ENCODE measurements at regions not wholly inside any gene's neighbourhood (a gene's known extent, or its start where the extent isn't known, plus 50 kb on each side); places are given as distances from the start of the nearest gene placed in this dataset.

DNA sequence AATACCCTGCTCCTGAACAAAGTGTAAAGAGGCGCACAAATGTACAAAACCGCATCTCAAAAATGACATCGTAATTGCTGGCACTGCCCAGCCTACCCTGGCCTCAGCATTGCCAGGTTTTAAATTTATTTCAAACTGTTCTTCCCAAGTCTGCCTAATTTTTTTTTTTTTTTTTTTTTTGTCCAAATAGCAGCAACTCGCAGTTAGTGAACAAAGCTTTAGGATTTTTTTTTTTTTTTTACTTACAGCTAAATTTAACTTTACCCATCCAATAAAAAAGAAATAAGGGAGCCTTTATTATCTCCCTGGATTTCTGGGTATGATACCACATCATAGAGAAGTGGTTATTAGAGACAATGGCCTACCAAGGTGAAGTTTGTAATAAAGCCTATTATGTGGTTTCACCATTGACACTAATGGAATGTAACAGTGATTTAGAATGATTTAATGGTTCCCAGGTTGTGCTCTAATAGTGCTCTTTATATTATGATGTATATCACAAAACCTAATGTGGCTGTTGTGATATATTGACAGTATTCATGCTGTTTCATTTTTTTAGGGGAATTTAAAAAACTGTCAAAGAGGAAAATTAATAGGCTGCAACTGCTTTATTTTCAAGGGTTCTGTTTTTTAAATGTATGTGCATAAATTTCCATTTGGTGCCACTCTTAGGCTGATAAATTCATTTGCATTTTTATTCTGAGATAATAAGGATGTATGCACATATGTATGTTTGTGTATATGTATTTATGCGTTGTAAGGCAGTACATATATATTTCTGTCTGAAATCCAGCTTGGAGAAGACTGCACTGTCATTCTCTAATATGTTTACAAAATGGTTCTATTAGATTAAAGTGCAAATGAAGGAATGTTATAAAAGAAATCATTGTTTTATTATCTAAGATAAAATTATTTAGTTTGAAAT is 309.0 kb downstream of the TFEC start:
- no peak overlapping the region for H3K27ac Mint-ChIP-seq
- H3K4me1 Mint-ChIP-seq (ENCODE audit: low read depth) = no peaks in the 10 kb centered on the region
- H3K4me3 Mint-ChIP-seq (ENCODE audit: low read depth) = no peak overlapping the region
- DNase-seq (ENCODE audit: low spot score) = no peak
- no peaks in the 10 kb centered on the region for H3K9me3 Mint-ChIP-seq
- no peaks in the 10 kb centered on the region for H3K36me3 Mint-ChIP-seq (ENCODE audit: low read depth)
- intact Hi-C loops (cut with micrococcal nuclease) = no loop called here
- no peaks in the 10 kb centered on the region for H3K27me3 Mint-ChIP-seq (ENCODE audit: low read depth)

DNA sequence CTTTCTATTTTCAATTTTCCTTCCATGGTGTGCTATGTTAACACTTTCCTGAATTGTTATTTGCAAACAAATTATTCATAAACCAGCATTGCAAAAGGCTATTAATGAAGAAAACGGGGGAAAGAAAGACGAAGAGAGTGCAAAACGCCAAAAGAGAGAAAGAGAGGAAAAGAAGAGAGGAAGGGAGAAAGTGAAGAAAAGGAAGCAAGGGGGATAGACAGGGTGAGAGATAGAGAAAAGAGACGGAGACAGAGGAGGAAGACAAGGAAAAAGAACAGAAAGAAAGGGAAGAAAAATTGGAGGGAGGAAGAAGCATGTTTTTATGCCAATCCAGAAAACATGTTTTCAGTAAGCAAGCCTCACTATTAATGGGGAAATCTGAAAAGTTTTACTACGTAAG is 310.6 kb downstream of the TFEC start:
- Mint-ChIP-seq H3K27ac (no peak overlapping the region), H3K4me3 (ENCODE audit: low read depth) (no peak overlapping the region), H3K9me3 (no peaks in the 10 kb centered on the region), H3K4me1 (ENCODE audit: low read depth) (no peaks in the 10 kb centered on the region), H3K27me3 (ENCODE audit: low read depth) (no peaks in the 10 kb centered on the region), H3K36me3 (ENCODE audit: low read depth) (no peaks in the 10 kb centered on the region)
- DNase-seq (ENCODE audit: low spot score) = no peak
- intact Hi-C loops (cut with micrococcal nuclease) = no loop called here

DNA sequence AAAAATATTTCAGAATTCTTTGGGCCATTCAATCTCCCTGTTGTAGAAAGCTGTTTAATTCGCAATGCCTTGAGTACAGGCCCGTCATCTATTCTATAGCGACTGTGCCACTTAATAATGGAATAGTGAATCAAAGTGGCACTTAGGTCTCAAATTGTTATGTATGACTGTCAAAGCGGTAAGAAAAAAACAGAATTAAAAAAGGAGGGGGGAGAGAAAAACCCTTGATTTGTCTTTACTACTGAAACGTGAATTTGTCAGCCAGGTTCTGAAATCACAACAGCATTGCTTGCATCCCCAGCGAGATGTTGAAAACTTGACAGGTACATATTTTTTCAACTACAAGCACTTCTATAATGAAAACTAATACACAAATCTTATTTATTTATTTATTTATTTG is 320.9 kb downstream of the TFEC start:
- DNase-seq (ENCODE audit: low spot score) = no peak
- Mint-ChIP-seq H3K27ac (no peak overlapping the region), H3K36me3 (ENCODE audit: low read depth) (no peaks in the 10 kb centered on the region), H3K4me3 (ENCODE audit: low read depth) (no peak overlapping the region), H3K4me1 (ENCODE audit: low read depth) (no peaks in the 10 kb centered on the region), H3K27me3 (ENCODE audit: low read depth) (no peaks in the 10 kb centered on the region), H3K9me3 (no peaks in the 10 kb centered on the region)
- intact Hi-C loops (cut with micrococcal nuclease) = no loop called here

DNA sequence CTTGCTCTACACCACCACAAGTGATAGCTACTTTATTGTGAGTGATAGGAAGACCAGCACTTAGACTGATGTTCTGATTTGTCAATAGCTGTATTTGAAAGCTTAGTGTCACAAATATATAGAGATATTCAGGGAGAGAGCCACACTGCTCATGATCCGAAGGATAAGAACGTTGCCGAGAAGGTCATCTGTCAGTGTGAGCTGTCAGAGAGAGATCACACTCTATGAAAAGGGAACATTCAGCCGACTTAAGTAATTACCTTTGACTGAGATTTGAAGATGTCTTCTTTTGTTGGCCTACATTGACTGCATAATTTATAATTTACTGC is 322.6 kb downstream of the TFEC start:
- no peaks in the 10 kb centered on the region for H3K36me3 Mint-ChIP-seq (ENCODE audit: low read depth)
- intact Hi-C loops (cut with micrococcal nuclease) = no loop called here

DNA sequence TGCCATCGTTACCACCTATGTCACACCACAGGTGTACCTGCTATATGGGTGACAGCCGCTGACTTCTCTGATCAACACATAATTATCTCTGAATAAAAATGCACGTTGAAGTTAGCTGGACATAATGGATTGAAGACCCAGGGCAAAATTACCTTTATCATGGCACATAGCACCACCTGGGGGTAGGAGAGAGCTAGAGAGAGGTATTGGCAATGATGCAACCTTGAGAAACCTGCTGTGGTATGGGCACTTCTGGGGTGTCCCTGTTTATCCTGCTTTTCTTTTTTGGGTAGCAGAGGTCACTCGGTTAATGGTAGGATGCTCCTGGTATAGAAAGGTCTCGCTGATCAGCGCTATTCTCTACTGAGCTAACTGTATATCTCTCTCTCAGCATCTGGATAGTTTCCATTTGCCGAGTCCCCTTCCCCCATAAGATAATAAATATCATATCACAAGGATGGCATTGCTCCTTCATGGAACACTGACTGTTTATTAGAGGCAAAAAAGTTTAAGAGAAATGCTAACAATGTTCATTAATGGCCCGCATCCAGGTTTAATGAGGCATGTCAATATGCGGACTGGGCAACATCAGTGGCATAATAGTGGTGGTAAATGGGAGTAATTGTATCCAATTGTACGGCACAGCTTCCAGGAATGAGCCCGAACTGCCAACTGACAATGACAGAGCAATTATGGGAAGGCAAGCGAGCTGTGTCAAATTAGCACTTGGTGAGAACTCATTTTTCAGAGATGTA is 323.1 kb downstream of the TFEC start:
- no peak for DNase-seq (ENCODE audit: low spot score)
- Mint-ChIP-seq H3K27ac (no peak overlapping the region), H3K27me3 (ENCODE audit: low read depth) (peaks cover 2% of the 10 kb centered on the region), H3K4me1 (ENCODE audit: low read depth) (no peaks in the 10 kb centered on the region), H3K9me3 (no peaks in the 10 kb centered on the region), H3K4me3 (ENCODE audit: low read depth) (no peak overlapping the region), H3K36me3 (ENCODE audit: low read depth) (no peaks in the 10 kb centered on the region)
- intact Hi-C loops (cut with micrococcal nuclease) = no loop called here

More for the DNA sequence above, 322.6 kb downstream of the TFEC start:
- Mint-ChIP-seq H3K9me3 (no peaks in the 10 kb centered on the region), H3K4me1 (ENCODE audit: low read depth) (no peaks in the 10 kb centered on the region), H3K27ac (no peak overlapping the region), H3K27me3 (ENCODE audit: low read depth) (peaks cover 2% of the 10 kb centered on the region), H3K4me3 (ENCODE audit: low read depth) (no peak overlapping the region)
- no peak for DNase-seq (ENCODE audit: low spot score)

DNA sequence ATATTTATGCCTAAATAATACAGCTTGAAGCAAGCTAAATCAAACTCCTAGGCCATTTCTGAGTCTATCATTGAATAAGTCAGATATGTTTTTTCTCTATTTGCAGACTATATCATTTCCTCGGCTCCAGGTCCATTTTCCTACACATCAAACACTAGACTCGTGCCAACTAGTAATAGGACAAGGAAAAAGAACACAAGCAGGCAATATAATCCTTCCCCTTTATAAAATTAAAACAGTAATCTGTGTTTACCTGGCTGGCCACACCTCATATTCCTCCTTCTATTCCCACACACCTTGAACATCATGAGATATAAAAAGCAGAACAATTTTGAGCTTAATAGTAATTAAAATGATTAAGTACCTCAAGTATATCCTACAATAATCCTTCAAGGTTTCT is 325.7 kb downstream of the TFEC start:
- no peaks in the 10 kb centered on the region for H3K9me3 Mint-ChIP-seq
- intact Hi-C loops (cut with micrococcal nuclease) = no loop called here
- no peak overlapping the region for H3K27ac Mint-ChIP-seq
- H3K27me3 Mint-ChIP-seq (ENCODE audit: low read depth) = peaks cover 2% of the 10 kb centered on the region
- H3K4me1 Mint-ChIP-seq (ENCODE audit: low read depth) = no peaks in the 10 kb centered on the region
- H3K36me3 Mint-ChIP-seq (ENCODE audit: low read depth) = no peaks in the 10 kb centered on the region
- no peak for DNase-seq (ENCODE audit: low spot score)
- no peak overlapping the region for H3K4me3 Mint-ChIP-seq (ENCODE audit: low read depth)

DNA sequence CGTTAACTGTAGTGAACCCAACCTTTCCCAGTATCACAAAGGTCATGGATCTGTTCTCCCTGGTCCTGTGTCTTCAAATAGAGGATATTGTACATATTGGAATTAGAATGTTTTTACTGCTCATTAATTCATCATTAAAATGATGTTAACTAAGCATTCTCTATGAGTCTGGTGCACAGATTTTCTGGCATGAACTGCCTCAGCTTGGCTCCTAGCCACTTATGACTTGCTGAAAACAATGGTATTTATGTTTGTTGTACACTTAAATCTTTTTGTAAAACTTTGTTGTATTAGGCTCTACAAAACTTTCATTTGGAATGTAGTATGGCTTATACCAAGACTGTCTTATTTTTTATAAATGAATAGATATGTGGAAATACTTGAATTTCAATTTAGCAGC is 329.4 kb downstream of the TFEC start:
- Mint-ChIP-seq H3K27ac (no peak overlapping the region), H3K36me3 (ENCODE audit: low read depth) (no peaks in the 10 kb centered on the region), H3K27me3 (ENCODE audit: low read depth) (peaks cover 2% of the 10 kb centered on the region), H3K4me1 (ENCODE audit: low read depth) (no peaks in the 10 kb centered on the region), H3K9me3 (no peaks in the 10 kb centered on the region), H3K4me3 (ENCODE audit: low read depth) (no peak overlapping the region)
- no peak for DNase-seq (ENCODE audit: low spot score)
- intact Hi-C loops (cut with micrococcal nuclease) = no loop called here

DNA sequence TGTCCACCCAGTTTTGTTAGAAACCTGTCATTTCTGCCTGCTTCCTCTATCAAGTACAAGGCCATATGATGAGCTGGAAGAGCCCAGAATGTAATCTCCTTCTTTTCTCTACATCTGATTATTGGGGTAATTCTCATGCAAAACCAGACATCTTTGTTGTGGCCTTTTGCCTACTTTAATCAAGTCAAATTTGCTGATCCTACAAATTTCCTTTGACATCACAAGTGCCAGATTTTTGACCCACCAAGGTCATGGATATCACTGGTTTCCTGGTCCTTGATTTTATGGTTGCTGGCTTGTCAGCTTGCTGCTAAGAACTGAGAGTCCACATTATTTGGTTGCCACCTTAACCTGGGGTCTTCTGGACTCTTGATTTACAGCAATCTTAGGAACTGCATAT is 336.1 kb downstream of the TFEC start:
- intact Hi-C loops (cut with micrococcal nuclease) = no loop called here
- Mint-ChIP-seq H3K4me1 (ENCODE audit: low read depth) (no peaks in the 10 kb centered on the region), H3K9me3 (no peaks in the 10 kb centered on the region), H3K27ac (no peak overlapping the region), H3K4me3 (ENCODE audit: low read depth) (no peak overlapping the region), H3K36me3 (ENCODE audit: low read depth) (no peaks in the 10 kb centered on the region), H3K27me3 (ENCODE audit: low read depth) (no peaks in the 10 kb centered on the region)
- DNase-seq (ENCODE audit: low spot score) = no peak

DNA sequence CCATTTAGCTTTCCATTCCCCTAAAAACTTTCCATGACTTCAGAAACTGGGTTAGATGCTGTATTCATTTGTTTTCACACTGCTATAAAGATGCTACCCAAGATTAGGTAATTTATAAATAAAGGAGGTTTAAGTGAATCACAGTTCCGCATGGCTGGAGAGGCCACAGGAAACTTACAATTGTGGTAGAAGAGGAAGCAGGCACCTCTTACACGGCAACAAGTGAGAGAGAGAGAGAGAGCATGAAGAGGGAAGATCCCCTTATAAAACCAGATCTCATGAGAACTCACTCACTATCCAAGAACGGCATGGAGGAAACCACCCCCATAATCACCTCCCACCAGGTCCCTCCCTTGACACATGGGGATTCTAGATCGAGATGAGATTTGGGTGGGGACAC is 336.8 kb downstream of the TFEC start:
- H3K4me3 Mint-ChIP-seq (ENCODE audit: low read depth) = no peak overlapping the region
- no peak for DNase-seq (ENCODE audit: low spot score)
- no peaks in the 10 kb centered on the region for H3K9me3 Mint-ChIP-seq
- H3K27me3 Mint-ChIP-seq (ENCODE audit: low read depth) = no peaks in the 10 kb centered on the region
- intact Hi-C loops (cut with micrococcal nuclease) = no loop called here
- H3K4me1 Mint-ChIP-seq (ENCODE audit: low read depth) = no peaks in the 10 kb centered on the region
- no peak overlapping the region for H3K27ac Mint-ChIP-seq
- no peaks in the 10 kb centered on the region for H3K36me3 Mint-ChIP-seq (ENCODE audit: low read depth)

DNA sequence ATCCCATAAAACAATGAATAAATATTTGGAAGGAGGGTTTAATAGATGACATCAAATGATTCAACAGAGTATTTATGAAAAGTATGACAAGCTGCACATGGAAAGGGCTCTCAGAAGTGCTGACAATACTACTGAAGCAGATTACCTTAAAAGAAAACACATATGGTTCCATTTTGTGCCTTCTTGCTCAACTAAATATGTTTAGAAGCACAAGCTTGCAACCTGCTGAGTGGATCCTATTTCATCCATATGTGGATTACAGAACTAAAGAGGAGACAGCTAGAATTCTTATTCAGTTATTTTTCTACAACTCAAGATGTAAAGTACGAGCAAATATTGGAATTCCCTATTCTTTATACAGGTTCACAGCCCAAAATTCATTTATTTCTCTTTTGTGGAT is 340.6 kb downstream of the TFEC start:
- no peak for DNase-seq (ENCODE audit: low spot score)
- Mint-ChIP-seq H3K27me3 (ENCODE audit: low read depth) (no peaks in the 10 kb centered on the region), H3K4me3 (ENCODE audit: low read depth) (no peak overlapping the region), H3K36me3 (ENCODE audit: low read depth) (no peaks in the 10 kb centered on the region), H3K9me3 (no peaks in the 10 kb centered on the region), H3K4me1 (ENCODE audit: low read depth) (no peaks in the 10 kb centered on the region), H3K27ac (no peak overlapping the region)
- intact Hi-C loops (cut with micrococcal nuclease) = no loop called here

DNA sequence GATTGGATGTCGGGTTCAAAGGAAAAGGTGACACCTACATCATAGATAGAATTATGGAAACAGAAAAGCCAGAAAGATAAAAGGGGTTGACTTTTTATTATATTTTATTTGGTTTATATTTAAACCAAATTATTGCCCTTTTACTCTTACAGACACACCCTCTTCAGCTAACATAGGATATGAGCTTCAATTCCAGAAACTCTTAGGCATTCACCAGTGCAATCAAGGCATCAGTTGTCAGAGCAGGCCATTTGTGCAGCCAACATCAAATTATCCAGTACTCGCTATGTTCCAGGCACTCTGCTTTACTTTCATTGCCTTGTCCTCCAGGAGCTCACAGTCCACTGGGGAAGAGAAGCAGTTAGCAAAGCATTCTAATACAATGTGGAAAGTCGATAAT is 347.5 kb downstream of the TFEC start:
- Mint-ChIP-seq H3K36me3 (ENCODE audit: low read depth) (no peaks in the 10 kb centered on the region), H3K27ac (no peak overlapping the region), H3K27me3 (ENCODE audit: low read depth) (no peaks in the 10 kb centered on the region), H3K9me3 (no peaks in the 10 kb centered on the region), H3K4me1 (ENCODE audit: low read depth) (no peaks in the 10 kb centered on the region), H3K4me3 (ENCODE audit: low read depth) (no peak overlapping the region)
- intact Hi-C loops (cut with micrococcal nuclease) = no loop called here
- no peak for DNase-seq (ENCODE audit: low spot score)

DNA sequence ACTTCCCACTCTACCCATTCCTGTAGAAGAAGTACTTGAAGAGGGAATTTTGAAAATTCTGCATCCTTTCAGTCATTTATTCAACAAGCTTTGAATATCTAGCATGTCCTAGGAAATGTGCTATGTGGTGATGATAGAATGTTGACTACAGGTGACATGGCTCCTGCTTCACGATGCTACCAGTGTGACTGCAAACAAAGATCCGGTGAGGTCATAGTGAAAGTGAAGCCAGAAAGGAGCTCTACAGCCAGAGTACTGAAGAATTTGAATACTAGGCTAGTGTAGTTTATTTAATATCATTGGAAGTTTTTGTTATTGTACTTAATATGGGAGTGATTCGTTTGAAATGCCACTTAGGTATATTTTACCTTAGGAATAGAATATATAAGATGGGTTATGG is 348.1 kb downstream of the TFEC start:
- no peak for DNase-seq (ENCODE audit: low spot score)
- intact Hi-C loops (cut with micrococcal nuclease) = no loop called here
- no peaks in the 10 kb centered on the region for H3K9me3 Mint-ChIP-seq
- no peaks in the 10 kb centered on the region for H3K27me3 Mint-ChIP-seq (ENCODE audit: low read depth)
- no peak overlapping the region for H3K27ac Mint-ChIP-seq
- H3K36me3 Mint-ChIP-seq (ENCODE audit: low read depth) = no peaks in the 10 kb centered on the region
- no peaks in the 10 kb centered on the region for H3K4me1 Mint-ChIP-seq (ENCODE audit: low read depth)
- H3K4me3 Mint-ChIP-seq (ENCODE audit: low read depth) = no peak overlapping the region

DNA sequence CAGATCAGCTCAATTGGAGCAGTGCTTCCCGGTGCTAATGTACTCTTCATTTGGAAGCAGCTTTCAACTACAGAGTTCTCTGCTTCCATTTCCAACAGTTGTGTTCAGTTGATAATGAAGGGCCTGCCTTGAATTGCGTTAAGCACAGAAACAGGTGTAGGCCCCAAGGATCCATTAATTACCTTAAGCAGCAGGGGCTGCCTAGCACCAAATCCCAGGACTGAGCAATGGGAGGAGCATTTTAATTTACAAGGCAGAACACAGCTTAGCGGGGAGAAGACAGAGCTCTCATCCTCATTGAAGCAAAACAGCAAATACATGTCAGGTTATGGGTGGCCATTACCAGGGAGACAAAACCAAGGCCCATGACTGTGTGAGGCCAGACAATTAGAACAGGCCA is 349.6 kb downstream of the TFEC start:
- H3K36me3 Mint-ChIP-seq (ENCODE audit: low read depth) = no peaks in the 10 kb centered on the region
- no peak for DNase-seq (ENCODE audit: low spot score)
- H3K27ac Mint-ChIP-seq = no peak overlapping the region
- H3K4me1 Mint-ChIP-seq (ENCODE audit: low read depth) = no peaks in the 10 kb centered on the region
- H3K27me3 Mint-ChIP-seq (ENCODE audit: low read depth) = no peaks in the 10 kb centered on the region
- H3K9me3 Mint-ChIP-seq = no peaks in the 10 kb centered on the region
- no peak overlapping the region for H3K4me3 Mint-ChIP-seq (ENCODE audit: low read depth)
- intact Hi-C loops (cut with micrococcal nuclease) = no loop called here

Measured in activated T-helper 2 cell treated with anti-CD3 and anti-CD28 coated beads, Interferon-gamma antibody, Interleukin-2, Interleukin-4, amounts not matched to agents 10 μg/mL and 5 μg/mL and 100 μg/mL, durations not matched to agents 14 hours and 24 hours and 36 hours (primary cell).